Heart right ventricle (tissue), 16 donors: ENCODE measurements at regions not wholly inside any gene's neighbourhood (a gene's known extent, or its start where the extent isn't known, plus 50 kb on each side); places are given as distances from the start of the nearest gene placed in this dataset.

Experiments used
- ATAC-seq, 8 donors: fragments of 200-7000 bp; cut with Tn5 transposase; one replicate each; pipeline ENCODE4 v1.9.1; 2020; ENCODE audit warnings: mild to moderate bottlenecking in 8 of 8, moderate library complexity in 8 of 8, moderate number of reproducible peaks in 1 of 8
- DNase-seq, 2 donors: peaks; one replicate each; pipeline ENCODE4 v3.0.0-alpha.2; 2020
- H3K27ac ChIP-seq, 10 donors: fragments of 200-600 bp; sonication (generic) in 2 of 10; one replicate each; pipeline versions ENCODE4 v1.5.0 to v1.8.0; 2020 to 2022; ENCODE audit warnings: mild to moderate bottlenecking in 3 of 10
- H3K27me3 ChIP-seq, 7 donors: fragments of 200-600 bp; one replicate each; pipeline ENCODE4 v1.8.0; 2021 to 2022; ENCODE audit warnings: mild to moderate bottlenecking in 2 of 7
- H3K36me3 ChIP-seq, 9 donors: fragments of 200-600 bp; sonication (generic) in 1 of 9; one replicate each; pipeline versions ENCODE4 v1.5.0 to v1.8.0; 2020 to 2022; ENCODE audit warnings: mild to moderate bottlenecking in 2 of 9
- H3K4me1 ChIP-seq, 9 donors: fragments of 200-600 bp; sonication (generic) in 1 of 9; one replicate each; pipeline versions ENCODE4 v1.5.0 to v1.8.0; 2020 to 2022; ENCODE audit warnings: mild to moderate bottlenecking in 4 of 9
- H3K4me3 ChIP-seq, 10 donors: fragments of 200-600 bp; sonication (generic) in 2 of 10; one replicate each; pipeline versions ENCODE4 v1.5.0 to v1.8.0; 2020 to 2022; ENCODE audit warnings: mild to moderate bottlenecking in 7 of 10, moderate library complexity in 2 of 10
- H3K9me3 ChIP-seq, 11 donors: fragments of 200-600 bp in 10 of 11; sonication (generic) in 2 of 11; one replicate each; pipeline versions ENCODE4 v1.5.0 to v1.8.0; 2013 to 2022; ENCODE audit warnings: mild to moderate bottlenecking in 2 of 11, control low read depth in 1 of 11, moderate library complexity in 1 of 11
- CTCF ChIP-seq, 9 donors: fragments of 200-600 bp; sonication (generic) in 2 of 9; IDR thresholded peaks; one replicate each; pipeline versions ENCODE4 v1.5.0 to v1.8.0; 2021 to 2022; ENCODE audit warnings: antibody characterized with exemption in 9 of 9, mild to moderate bottlenecking in 5 of 9, moderate library complexity in 1 of 9
- whole genome bisulfite sequencing, 2 donors: extraction: QIAGEN DNeasy Blood & Tissue Kit; methylation state at CpG; one replicate each; pipeline ENCODE4 v1.1.7; 2013; ENCODE audit warnings: inconsistent platforms in 1 of 2; 5-methylcytosine and 5-hydroxymethylcytosine counted together
- intact Hi-C, 10 donors: fragments of 100-400 bp; cut with DNase I; formaldehyde crosslinking; loops; one replicate each; pipeline versions ENCODE4 v1.11.1 to v1.14.2; 2022
- donor health status: Arrhythmogenic right ventricular cardiomyopathy.
- donor health status: ischemic (EF 13 %, LVEDD 7.1; RV severe dilation, severe dysfunction).
- donor health status: healthy with polysubstance abuse.
- donor health status: DM: no; HTN: yes; CAD: no.
- donor health status: DM: no; HTN: no; CAD: no.
- donor health status: ischemic (EF 25% LVEDD 6.9; RV normal size, moderate dysfunction).
- donor health status: ischemic (EF 25% LVEDD 5.7; RV mildly dilated, moderate dysfunction).
- donor health status: healthy.
- donor health status: DM: yes; HTN: yes; CAD: no.
- donor health status: Ischemic cardiomyopathy.
- donor health status: ischemic (EF 35%, LVEDD 5.7; RV mildly dilated, moderate dysfunction).
- donor health status: nonischemic (EF 11% LVEDD 7.7; RV severe dilation, severe dysfunction).
- donor health status: DM: yes; HTN: yes; CAD: no.
- donor health status: PGD.
- donor health status: ischemic (EF 29% LVEDD 5.4; RV normal size, mild dysfunction).
- donor health status: nonischemic (EF 23%, LVEDD 6.1; RV moderate dilation, normal function).

DNA sequence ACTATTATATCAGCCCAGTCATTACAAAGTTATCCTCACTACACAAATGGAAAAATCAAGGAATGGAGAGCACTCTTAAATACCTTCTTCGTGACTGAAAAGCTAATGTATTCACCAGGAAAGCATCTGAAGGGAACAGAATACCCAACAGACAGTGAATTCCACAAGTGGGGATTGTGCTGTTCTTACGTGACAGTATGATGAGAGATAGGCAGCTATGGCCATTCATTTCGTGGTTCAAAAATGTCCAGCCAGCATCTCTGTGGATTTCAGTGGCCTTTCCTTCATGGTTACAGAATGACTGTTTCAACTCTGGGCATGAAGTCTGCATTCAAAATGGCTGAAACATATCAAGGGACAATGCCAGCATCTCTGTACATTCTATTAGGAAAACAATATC lies 323.8 kb downstream of the PRELID2 start:
- WGBS, 2 donors = 92 to 95% methylated on average over 3 of the region's 3 CpGs
- DNase-seq (no peak), ATAC-seq (no peak)
- Histone ChIP-seq H3K4me1 (peaks cover 0 to 23% (median 15%) of the 10 kb centered on the region in 9 donors), H3K27me3 (no peaks in the 10 kb centered on the region), H3K9me3 (peaks cover 0 to 20% (median 0%) of the 10 kb centered on the region in 11 donors), H3K4me3 (no peak overlapping the region), H3K36me3 (no peaks in the 10 kb centered on the region), H3K27ac (no peak overlapping the region)
- intact Hi-C loops = no loop called here
- no peak for TF ChIP-seq CTCF (IDR thresholded peaks at IDR 0.05)

GRCh38 chr5:145510769-145511168 lies 324.4 kb downstream of the PRELID2 start:
- no peak overlapping the region for H3K27ac ChIP-seq
- ATAC-seq (no peak), DNase-seq (no peak)
- no peak overlapping the region for H3K4me3 ChIP-seq
- intact Hi-C loops = no loop called here
- 81 to 89% methylated on average over 2 of the region's 2 CpGs for WGBS, 2 donors
- H3K36me3 ChIP-seq = no peaks in the 10 kb centered on the region
- H3K4me1 ChIP-seq = peaks cover 0 to 23% (median 15%) of the 10 kb centered on the region in 9 donors
- TF ChIP-seq CTCF (IDR thresholded peaks at IDR 0.05) = no peak
- peaks cover 0 to 14% (median 0%) of the 10 kb centered on the region in 11 donors for H3K9me3 ChIP-seq
- H3K27me3 ChIP-seq = no peaks in the 10 kb centered on the region

DNA sequence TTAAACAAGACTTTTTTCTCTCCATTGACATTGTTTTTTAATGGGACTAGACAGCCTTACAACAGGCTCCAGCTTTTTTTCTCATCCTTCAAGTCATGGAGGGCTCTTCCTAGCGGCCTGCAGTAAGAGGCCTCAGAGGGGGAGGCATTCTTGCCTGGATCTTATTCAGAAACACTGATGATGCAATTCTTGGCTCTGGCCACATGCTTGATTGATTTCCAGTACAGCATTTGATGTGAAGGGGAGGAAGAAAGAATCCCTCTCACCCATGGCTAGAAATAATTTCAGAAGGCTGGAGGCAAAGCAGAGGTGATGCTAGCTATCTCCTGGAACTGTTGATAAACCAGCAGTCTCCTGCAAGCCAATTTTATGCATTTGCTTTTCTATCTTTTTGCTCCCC lies 324.8 kb downstream of the PRELID2 start:
- intact Hi-C loops = no loop called here
- H3K27me3 ChIP-seq = no peaks in the 10 kb centered on the region
- peak overlapping the region in 1 of 10 donors; percentile 45 for H3K27ac ChIP-seq
- DNase-seq (no peak), ATAC-seq (peak in 4 of 8 donors; percentile 34 to 68 (median 42))
- H3K9me3 ChIP-seq = peaks cover 0 to 14% (median 0%) of the 10 kb centered on the region in 11 donors
- no peaks in the 10 kb centered on the region for H3K36me3 ChIP-seq
- WGBS, 2 donors = 49 to 50% methylated on average over 1 of the region's 1 CpG
- H3K4me1 ChIP-seq = peaks cover 0 to 23% (median 15%) of the 10 kb centered on the region in 9 donors
- TF ChIP-seq CTCF (IDR thresholded peaks at IDR 0.05) = no peak
- no peak overlapping the region for H3K4me3 ChIP-seq

DNA sequence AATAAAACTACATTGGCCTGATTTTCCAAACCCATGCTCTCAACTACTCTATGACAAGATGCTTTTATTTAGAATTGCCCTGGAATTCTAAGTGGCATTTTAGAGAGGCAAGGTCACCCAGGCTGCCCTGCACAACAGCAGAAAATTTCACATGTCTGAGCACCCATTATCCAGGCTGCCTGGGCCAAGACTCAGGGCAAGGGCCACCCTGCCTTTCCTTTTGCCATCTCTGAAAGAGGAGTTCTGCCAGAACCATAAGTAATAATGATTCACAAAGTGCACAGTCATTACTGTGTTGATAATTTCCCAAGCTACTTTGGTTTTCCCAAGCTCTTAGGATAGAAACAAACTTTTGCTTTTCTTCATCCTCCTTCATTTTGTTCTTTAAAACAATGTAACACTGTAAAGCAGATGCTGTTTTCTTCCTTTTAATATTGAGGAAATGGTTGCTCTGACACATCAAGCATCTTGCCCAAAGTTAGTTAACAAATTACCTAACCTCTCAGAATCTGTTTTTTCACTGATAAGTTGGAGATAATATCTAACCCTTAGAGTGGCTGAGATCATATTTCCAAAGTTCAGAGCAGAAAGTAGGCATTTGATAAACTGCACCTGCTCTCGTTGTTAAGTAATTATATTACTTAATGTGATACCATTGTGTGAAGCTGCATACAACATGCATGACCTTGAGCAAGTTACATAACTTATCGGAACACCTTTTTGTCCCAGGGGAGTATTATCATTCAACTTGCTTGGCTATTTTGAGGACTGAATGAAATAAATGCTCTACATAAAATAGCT lies 325.6 kb downstream of the PRELID2 start:
- Histone ChIP-seq H3K27ac (peak overlapping the region in 3 of 10 donors; percentile 45 to 58 (median 51)), H3K4me1 (peaks cover 0 to 23% (median 15%) of the 10 kb centered on the region in 9 donors), H3K36me3 (no peaks in the 10 kb centered on the region), H3K4me3 (no peak overlapping the region), H3K9me3 (peaks cover 0 to 10% (median 0%) of the 10 kb centered on the region in 11 donors), H3K27me3 (no peaks in the 10 kb centered on the region)
- ATAC-seq = peak in 4 of 8 donors; percentile 16 to 26 (median 18)
- DNase-seq = no peak
- no peak for TF ChIP-seq CTCF (IDR thresholded peaks at IDR 0.05)
- intact Hi-C loops = no loop called here
- WGBS, 2 donors = 28 to 38% methylated on average over 2 of the region's 2 CpGs
